ENCODE measurements at regions not wholly inside any gene's neighbourhood (a gene's known extent, or its start where the extent isn't known, plus 50 kb on each side); places are given as distances from the start of the nearest gene placed in this dataset.
"Not testable (repeated sequence)": the region's sequence is repeated elsewhere in the genome, so short reads cannot be mapped to it uniquely, and the experiment has no call there.

GRCh38 chr2:83186105-83186760 lies 1272.8 kb downstream of the SUCLG1 start:
- H3K27me3 ChIP-seq, result no peaks in the 10 kb centered on the region
- H3K27ac ChIP-seq, result no peak overlapping the region
- DNase-seq, result no peak
- no peaks in the 10 kb centered on the region for H3K36me3 ChIP-seq
- H3K9me3 ChIP-seq, result no peaks in the 10 kb centered on the region
- H3K4me3 ChIP-seq, result no peak overlapping the region
- H3K4me1 ChIP-seq, result no peaks in the 10 kb centered on the region
- TF ChIP-seq CTCF (IDR thresholded peaks at IDR 0.05) (no peak), POLR2A (IDR thresholded peaks at IDR 0.05) (no peak)

- peak in 1 of 3 donors; percentile 34 for DNase-seq
- H3K27ac ChIP-seq, H3K9me3 ChIP-seq, H3K4me3 ChIP-seq, H3K27me3 ChIP-seq, H3K4me1 ChIP-seq, H3K36me3 ChIP-seq: not testable (repeated sequence)
Observed at GRCh38 chr2:83180862-83181530, 1278.1 kb downstream of the SUCLG1 start.

- no peaks in the 10 kb centered on the region for H3K27me3 ChIP-seq
- peaks cover 0 to 5% (median 0%) of the 10 kb centered on the region in 4 donors for H3K9me3 ChIP-seq
- no peak overlapping the region for H3K4me3 ChIP-seq
- no peaks in the 10 kb centered on the region for H3K36me3 ChIP-seq
- DNase-seq, result no peak
- TF ChIP-seq POLR2A (IDR thresholded peaks at IDR 0.05) (no peak), CTCF (IDR thresholded peaks at IDR 0.05) (no peak)
- no peak overlapping the region for H3K27ac ChIP-seq
- no peaks in the 10 kb centered on the region for H3K4me1 ChIP-seq
Observed at GRCh38 chr2:83176539-83176938, 1282.5 kb downstream of the SUCLG1 start.

- Histone ChIP-seq H3K4me1 (no peaks in the 10 kb centered on the region), H3K9me3 (no peaks in the 10 kb centered on the region), H3K4me3 (no peak overlapping the region), H3K36me3 (no peaks in the 10 kb centered on the region), H3K27me3 (no peaks in the 10 kb centered on the region), H3K27ac (no peak overlapping the region)
- no peak for TF ChIP-seq POLR2A (IDR thresholded peaks at IDR 0.05)
- TF ChIP-seq CTCF (IDR thresholded peaks at IDR 0.05), result no peak
- DNase-seq, result no peak
Observed at GRCh38 chr2:83172841-83173240, 1286.2 kb downstream of the SUCLG1 start.

- H3K27ac ChIP-seq, result no peak overlapping the region
- H3K36me3 ChIP-seq, result no peaks in the 10 kb centered on the region
- H3K4me1 ChIP-seq, result no peaks in the 10 kb centered on the region
- no peak for TF ChIP-seq CTCF (IDR thresholded peaks at IDR 0.05)
- TF ChIP-seq POLR2A (IDR thresholded peaks at IDR 0.05), result no peak
- H3K27me3 ChIP-seq, result no peaks in the 10 kb centered on the region
- no peak for DNase-seq
- H3K9me3 ChIP-seq, result no peaks in the 10 kb centered on the region
- no peak overlapping the region for H3K4me3 ChIP-seq
Observed at GRCh38 chr2:83168377-83168776, 1290.7 kb downstream of the SUCLG1 start.

GRCh38 chr2:83162421-83162820 lies 1296.7 kb downstream of the SUCLG1 start:
- Histone ChIP-seq H3K36me3 (no peaks in the 10 kb centered on the region), H3K27ac (no peak overlapping the region), H3K4me1 (no peaks in the 10 kb centered on the region), H3K27me3 (no peaks in the 10 kb centered on the region), H3K9me3 (no peaks in the 10 kb centered on the region), H3K4me3 (no peak overlapping the region)
- TF ChIP-seq CTCF (IDR thresholded peaks at IDR 0.05), result no peak
- no peak for TF ChIP-seq POLR2A (IDR thresholded peaks at IDR 0.05)
- DNase-seq, result no peak
